ENCODE measurements at regions not wholly inside any gene's neighbourhood (a gene's known extent, or its start where the extent isn't known, plus 50 kb on each side); places are given as distances from the start of the nearest gene placed in this dataset.

- TF ChIP-seq CTCF (IDR thresholded peaks at IDR 0.05): no peak
- no peak for TF ChIP-seq ZFX (IDR thresholded peaks at IDR 0.05; ENCODE audit: borderline replicate concordance)
These were observed 482.0 kb upstream of the DCC start for GRCh38 chr18:51857989-51858388.

Measured in 22Rv1 (cell line).